Memory B cell (primary cell): ENCODE measurements at regions not wholly inside any gene's neighbourhood (a gene's known extent, or its start where the extent isn't known, plus 50 kb on each side); places are given as distances from the start of the nearest gene placed in this dataset.

Source experiments
- ATAC-seq: fragments of 150-1000 bp; cut with Tn5 transposase; 2 replicates; pipeline ENCODE4 v1.10.0; 2021; ENCODE audit warnings: low read depth, mild to moderate bottlenecking, moderate library complexity
- DNase-seq, 2 donors: peaks; one replicate each; pipeline ENCODE4 v3.0.0; 2022; ENCODE audit warnings: low spot score in 2 of 2
- H3K27ac Mint-ChIP-seq: one replicate; pipeline ENCODE4 v1.8.0; 2022; ENCODE audit warnings: mild to moderate bottlenecking, moderate library complexity, mixed read lengths
- H3K27me3 Mint-ChIP-seq: one replicate; pipeline ENCODE4 v1.8.0; 2022; ENCODE audit warnings: mixed read lengths
- H3K36me3 Mint-ChIP-seq: one replicate; pipeline ENCODE4 v1.8.0; 2022; ENCODE audit warnings: mild to moderate bottlenecking, mixed read lengths
- H3K4me1 Mint-ChIP-seq: one replicate; pipeline ENCODE4 v1.8.0; 2022; ENCODE audit warnings: mixed read lengths
- H3K4me3 Mint-ChIP-seq: one replicate; pipeline ENCODE4 v1.8.0; 2022; ENCODE audit warnings: mild to moderate bottlenecking, moderate library complexity, mixed read lengths
- H3K9me3 Mint-ChIP-seq: one replicate; pipeline ENCODE4 v1.8.0; 2022; ENCODE audit warnings: mixed read lengths

GRCh38 chr10:111739125-111739873, 444.3 kb downstream of the GPAM start:
- H3K4me1 Mint-ChIP-seq: no peaks in the 10 kb centered on the region
- H3K9me3 Mint-ChIP-seq: peaks cover 3% of the 10 kb centered on the region
- no peak overlapping the region for H3K4me3 Mint-ChIP-seq
- H3K36me3 Mint-ChIP-seq: no peaks in the 10 kb centered on the region
- H3K27ac Mint-ChIP-seq: no peak overlapping the region
- peaks cover 3% of the 10 kb centered on the region for H3K27me3 Mint-ChIP-seq
- ATAC-seq: no peak
- DNase-seq: no peak

GRCh38 chr10:111739874-111740139, 443.8 kb downstream of the GPAM start:
- no peak for DNase-seq
- H3K4me3 Mint-ChIP-seq: no peak overlapping the region
- H3K27ac Mint-ChIP-seq: no peak overlapping the region
- H3K27me3 Mint-ChIP-seq: peaks cover 3% of the 10 kb centered on the region
- ATAC-seq: no peak
- no peaks in the 10 kb centered on the region for H3K36me3 Mint-ChIP-seq
- peaks cover 3% of the 10 kb centered on the region for H3K9me3 Mint-ChIP-seq
- H3K4me1 Mint-ChIP-seq: no peaks in the 10 kb centered on the region

GRCh38 chr10:111745982-111746381, 437.6 kb downstream of the GPAM start:
- H3K27ac Mint-ChIP-seq: no peak overlapping the region
- no peak for ATAC-seq
- H3K4me3 Mint-ChIP-seq: no peak overlapping the region
- no peaks in the 10 kb centered on the region for H3K27me3 Mint-ChIP-seq
- DNase-seq: no peak
- peaks cover 2% of the 10 kb centered on the region for H3K9me3 Mint-ChIP-seq
- no peaks in the 10 kb centered on the region for H3K4me1 Mint-ChIP-seq
- no peaks in the 10 kb centered on the region for H3K36me3 Mint-ChIP-seq

- Mint-ChIP-seq H3K4me1 (no peaks in the 10 kb centered on the region), H3K27ac (no peak overlapping the region), H3K27me3 (no peaks in the 10 kb centered on the region), H3K36me3 (no peaks in the 10 kb centered on the region), H3K9me3 (peaks cover 2% of the 10 kb centered on the region), H3K4me3 (no peak overlapping the region)
- ATAC-seq (no peak), DNase-seq (no peak)
Observed at GRCh38 chr10:111747751-111748150, 435.8 kb downstream of the GPAM start.

- no peaks in the 10 kb centered on the region for H3K4me1 Mint-ChIP-seq
- no peaks in the 10 kb centered on the region for H3K27me3 Mint-ChIP-seq
- ATAC-seq (no peak), DNase-seq (no peak)
- H3K36me3 Mint-ChIP-seq: no peaks in the 10 kb centered on the region
- no peak overlapping the region for H3K4me3 Mint-ChIP-seq
- H3K9me3 Mint-ChIP-seq: peaks cover 2% of the 10 kb centered on the region
- H3K27ac Mint-ChIP-seq: no peak overlapping the region
Observed at GRCh38 chr10:111748184-111748583, 435.4 kb downstream of the GPAM start.

GRCh38 chr10:111750165-111750849, 433.3 kb downstream of the GPAM start:
- H3K27ac Mint-ChIP-seq: no peak overlapping the region
- no peaks in the 10 kb centered on the region for H3K27me3 Mint-ChIP-seq
- H3K4me3 Mint-ChIP-seq: no peak overlapping the region
- no peaks in the 10 kb centered on the region for H3K36me3 Mint-ChIP-seq
- H3K4me1 Mint-ChIP-seq: no peaks in the 10 kb centered on the region
- ATAC-seq (no peak), DNase-seq (no peak)
- H3K9me3 Mint-ChIP-seq: peaks cover 2% of the 10 kb centered on the region

- Mint-ChIP-seq H3K36me3 (no peaks in the 10 kb centered on the region), H3K27ac (no peak overlapping the region), H3K9me3 (no peaks in the 10 kb centered on the region), H3K4me1 (peaks cover 3% of the 10 kb centered on the region), H3K4me3 (no peak overlapping the region), H3K27me3 (peaks cover 9% of the 10 kb centered on the region)
- DNase-seq (no peak), ATAC-seq (no peak)
Observed at GRCh38 chr10:111756217-111757061, 427.1 kb downstream of the GPAM start.

GRCh38 chr10:111758593-111758992, 425.0 kb downstream of the GPAM start:
- ATAC-seq: no peak
- DNase-seq: no peak
- no peak overlapping the region for H3K27ac Mint-ChIP-seq
- H3K4me3 Mint-ChIP-seq: no peak overlapping the region
- peaks cover 14% of the 10 kb centered on the region for H3K27me3 Mint-ChIP-seq
- H3K9me3 Mint-ChIP-seq: no peaks in the 10 kb centered on the region
- peaks cover 3% of the 10 kb centered on the region for H3K4me1 Mint-ChIP-seq
- no peaks in the 10 kb centered on the region for H3K36me3 Mint-ChIP-seq

- DNase-seq (no peak), ATAC-seq (no peak)
- Mint-ChIP-seq H3K9me3 (no peaks in the 10 kb centered on the region), H3K36me3 (no peaks in the 10 kb centered on the region), H3K27me3 (peaks cover 10% of the 10 kb centered on the region), H3K27ac (no peak overlapping the region), H3K4me1 (no peaks in the 10 kb centered on the region), H3K4me3 (no peak overlapping the region)
Observed at GRCh38 chr10:111762114-111762513, 421.5 kb downstream of the GPAM start.

- Mint-ChIP-seq H3K27me3 (peaks cover 6% of the 10 kb centered on the region), H3K4me3 (no peak overlapping the region), H3K27ac (no peak overlapping the region), H3K4me1 (no peaks in the 10 kb centered on the region), H3K36me3 (no peaks in the 10 kb centered on the region), H3K9me3 (peaks cover under 1% of the 10 kb centered on the region)
- DNase-seq: no peak
- ATAC-seq: no peak
Observed at GRCh38 chr10:111765216-111765615, 418.3 kb downstream of the GPAM start.

GRCh38 chr10:111766464-111766863, 417.1 kb downstream of the GPAM start:
- no peak for DNase-seq
- H3K36me3 Mint-ChIP-seq: no peaks in the 10 kb centered on the region
- no peaks in the 10 kb centered on the region for H3K4me1 Mint-ChIP-seq
- ATAC-seq: no peak
- H3K9me3 Mint-ChIP-seq: peaks cover 2% of the 10 kb centered on the region
- no peak overlapping the region for H3K27ac Mint-ChIP-seq
- H3K4me3 Mint-ChIP-seq: no peak overlapping the region
- H3K27me3 Mint-ChIP-seq: peaks cover 7% of the 10 kb centered on the region

- no peak overlapping the region for H3K4me3 Mint-ChIP-seq
- no peaks in the 10 kb centered on the region for H3K4me1 Mint-ChIP-seq
- H3K9me3 Mint-ChIP-seq: peaks cover 2% of the 10 kb centered on the region
- DNase-seq: no peak
- H3K27me3 Mint-ChIP-seq: peaks cover 9% of the 10 kb centered on the region
- ATAC-seq: no peak
- H3K27ac Mint-ChIP-seq: no peak overlapping the region
- no peaks in the 10 kb centered on the region for H3K36me3 Mint-ChIP-seq
Observed at GRCh38 chr10:111767661-111768060, 415.9 kb downstream of the GPAM start.

- Mint-ChIP-seq H3K27me3 (peaks cover 6% of the 10 kb centered on the region), H3K9me3 (peaks cover 2% of the 10 kb centered on the region), H3K27ac (no peak overlapping the region), H3K4me1 (no peaks in the 10 kb centered on the region), H3K4me3 (no peak overlapping the region), H3K36me3 (no peaks in the 10 kb centered on the region)
- ATAC-seq: no peak
- DNase-seq: no peak
Observed at GRCh38 chr10:111773950-111774349, 409.6 kb downstream of the GPAM start.

GRCh38 chr10:111774486-111774885, 409.1 kb downstream of the GPAM start:
- H3K27ac Mint-ChIP-seq: no peak overlapping the region
- H3K27me3 Mint-ChIP-seq: peaks cover 8% of the 10 kb centered on the region
- ATAC-seq (no peak), DNase-seq (no peak)
- H3K4me3 Mint-ChIP-seq: no peak overlapping the region
- no peaks in the 10 kb centered on the region for H3K36me3 Mint-ChIP-seq
- H3K9me3 Mint-ChIP-seq: peaks cover 2% of the 10 kb centered on the region
- H3K4me1 Mint-ChIP-seq: no peaks in the 10 kb centered on the region
